NCI-H524 treated with DMSO at 0.1 percent for 48 hours (cell line): ENCODE measurements at regions not wholly inside any gene's neighbourhood (a gene's known extent, or its start where the extent isn't known, plus 50 kb on each side); places are given as distances from the start of the nearest gene placed in this dataset.
"Not testable (repeated sequence)": the region's sequence is repeated elsewhere in the genome, so short reads cannot be mapped to it uniquely, and the experiment has no call there.

ENCODE experiments used
- DNase-seq: peaks from one replicate; lab custom pipeline; 2025; lab: John Stamatoyannopoulos, UW

DNA sequence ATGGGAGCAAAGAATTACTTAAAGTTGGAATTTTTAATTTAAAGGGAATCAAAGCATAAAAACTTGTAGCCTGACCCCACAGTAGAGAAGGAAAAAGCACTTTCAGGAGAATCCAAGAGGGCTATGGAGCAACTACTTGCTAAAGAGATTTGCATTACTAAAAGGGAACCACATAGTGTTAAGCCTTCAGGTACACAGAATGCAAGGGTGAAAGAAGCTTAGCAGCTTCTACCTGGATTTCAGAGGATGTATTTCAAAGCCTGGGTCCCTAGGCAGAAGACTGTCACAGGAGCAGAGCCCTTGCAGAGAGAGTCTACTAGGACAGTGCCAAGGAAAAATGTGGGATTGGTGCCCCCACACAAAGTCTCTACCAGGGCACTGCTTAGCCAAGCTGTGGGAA, 575.0 kb downstream of the GBE1 start:
- DNase-seq = no peak

DNA sequence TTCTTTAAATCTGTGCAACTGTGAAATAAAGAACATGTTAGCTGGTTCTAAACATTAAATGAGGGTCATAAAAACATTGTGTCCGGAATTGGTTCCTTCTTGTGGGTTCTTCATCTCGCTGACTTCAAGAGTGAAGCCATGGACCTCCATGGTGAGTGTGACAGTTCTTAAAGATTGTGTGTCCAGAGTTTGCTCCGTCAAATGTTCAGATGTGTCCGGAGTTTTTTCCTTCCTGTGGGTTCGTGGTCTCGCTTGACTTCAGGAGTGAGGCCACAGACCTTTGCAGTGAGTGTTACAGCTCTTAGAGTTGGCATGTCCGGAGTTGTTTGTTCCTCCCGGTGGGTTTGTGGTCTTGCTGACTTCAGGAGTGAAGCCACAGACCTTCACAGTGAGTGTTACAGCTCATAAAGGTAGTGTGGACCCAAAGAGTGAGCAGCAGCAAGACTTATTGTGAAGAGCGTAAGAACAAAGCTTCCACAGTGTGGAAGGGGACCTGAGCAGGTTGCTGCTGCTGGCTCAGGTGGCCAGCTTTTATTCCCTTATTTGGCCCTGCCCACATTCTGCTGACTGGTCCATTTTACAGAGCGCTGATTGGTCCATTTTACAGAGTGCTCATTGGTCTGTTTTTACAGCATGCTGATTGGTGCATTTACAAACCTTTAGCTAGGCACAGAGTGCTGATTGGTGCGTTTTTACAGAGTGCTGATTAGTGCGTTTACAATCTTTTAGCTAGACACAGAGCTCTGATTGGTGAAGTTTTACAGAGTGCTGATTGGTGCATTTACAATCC, 579.2 kb downstream of the GBE1 start:
- DNase-seq = not testable (repeated sequence)

DNA sequence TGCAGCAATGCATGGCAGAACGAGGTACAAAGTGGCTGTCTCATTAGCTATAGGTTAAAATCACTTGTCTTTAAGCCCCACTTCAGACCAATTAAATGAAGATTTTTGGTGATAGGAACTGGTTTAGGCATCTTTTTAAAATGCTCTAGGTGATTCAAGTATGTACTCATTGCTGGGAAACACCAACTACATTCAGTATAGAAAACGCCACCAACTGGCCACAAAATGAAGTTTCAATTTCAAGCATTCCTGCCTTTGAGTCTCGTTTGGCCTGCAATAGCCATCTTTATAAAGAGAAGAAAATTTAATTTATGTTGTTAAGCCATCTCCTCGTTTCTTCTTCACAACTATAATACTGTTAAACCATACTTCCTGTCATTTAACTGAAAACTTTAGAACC, 587.9 kb downstream of the GBE1 start:
- no peak for DNase-seq

DNA sequence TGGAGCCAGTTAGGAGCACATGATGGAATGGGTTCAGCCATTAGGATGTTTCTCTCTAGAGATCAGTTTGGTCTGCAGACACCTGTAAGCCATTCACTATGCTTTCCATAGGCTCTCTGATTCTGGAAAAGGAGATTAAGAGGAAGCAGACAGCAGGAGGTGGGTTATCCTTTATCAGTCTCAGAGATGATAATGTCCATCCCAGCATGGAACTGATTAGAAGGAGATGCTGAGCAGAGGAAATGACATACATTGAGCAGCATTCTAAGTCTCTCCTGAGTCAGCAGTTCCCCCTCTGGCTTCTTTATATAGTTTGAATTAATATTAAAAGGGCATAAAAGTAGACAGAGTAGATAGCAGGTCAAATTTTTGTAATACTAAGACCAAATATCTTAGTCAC, 591.1 kb downstream of the GBE1 start:
- no peak for DNase-seq

DNA sequence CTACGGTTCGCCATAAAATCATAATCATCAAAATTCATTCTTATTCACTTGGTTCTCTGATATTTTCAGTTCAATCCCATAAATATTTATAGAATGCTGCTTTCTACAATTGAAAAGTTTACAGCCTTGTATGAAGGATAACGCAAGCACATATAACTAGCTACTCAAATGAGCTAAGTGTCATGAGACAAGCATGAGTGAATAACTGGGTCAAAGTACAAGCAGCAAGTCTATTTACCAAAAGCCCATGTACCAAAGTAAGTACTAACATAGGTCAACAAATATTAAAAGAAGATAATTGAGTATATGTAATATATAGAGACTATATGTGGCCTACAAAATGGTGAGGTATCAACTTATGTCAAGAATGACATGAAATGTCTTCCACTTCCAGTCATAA, 596.6 kb downstream of the GBE1 start:
- no peak for DNase-seq

DNA sequence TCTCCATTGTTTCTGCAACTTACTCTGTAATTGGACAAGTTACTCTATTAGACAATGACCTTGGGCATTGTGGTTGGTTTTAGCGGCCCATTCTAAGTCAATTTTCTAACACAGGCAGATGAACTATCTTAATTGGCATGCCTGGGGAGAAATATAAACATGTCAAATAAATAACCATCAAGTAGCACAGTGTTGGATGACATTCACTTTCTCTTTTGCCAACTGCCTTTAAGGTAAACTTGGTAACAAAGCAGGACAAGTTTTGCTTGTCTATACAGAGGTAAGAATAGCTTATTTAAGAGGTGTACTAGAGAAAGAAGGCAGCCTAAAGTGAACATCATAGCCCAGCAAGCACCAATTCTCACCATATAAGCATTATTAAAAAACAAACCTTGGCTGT, 599.6 kb downstream of the GBE1 start:
- no peak for DNase-seq

DNA sequence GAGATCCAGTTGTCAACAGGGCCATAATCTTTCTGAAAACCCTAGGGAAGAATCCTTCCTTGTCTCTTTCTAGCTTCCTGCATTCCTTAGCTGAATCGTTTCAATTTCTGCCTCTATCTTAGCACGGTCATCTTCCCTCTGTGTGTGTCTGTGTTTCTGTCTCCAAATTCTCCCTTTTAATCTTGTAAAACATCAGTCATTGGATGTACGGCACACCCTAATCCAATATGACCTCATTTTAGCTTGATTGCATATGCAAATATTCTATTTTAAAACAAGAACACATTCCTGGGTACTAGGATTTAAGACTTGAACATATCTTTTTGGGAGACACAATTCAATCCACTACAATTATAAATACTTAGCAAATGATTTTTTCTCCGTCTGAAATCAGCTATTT, 600.3 kb downstream of the GBE1 start:
- DNase-seq = no peak

DNA sequence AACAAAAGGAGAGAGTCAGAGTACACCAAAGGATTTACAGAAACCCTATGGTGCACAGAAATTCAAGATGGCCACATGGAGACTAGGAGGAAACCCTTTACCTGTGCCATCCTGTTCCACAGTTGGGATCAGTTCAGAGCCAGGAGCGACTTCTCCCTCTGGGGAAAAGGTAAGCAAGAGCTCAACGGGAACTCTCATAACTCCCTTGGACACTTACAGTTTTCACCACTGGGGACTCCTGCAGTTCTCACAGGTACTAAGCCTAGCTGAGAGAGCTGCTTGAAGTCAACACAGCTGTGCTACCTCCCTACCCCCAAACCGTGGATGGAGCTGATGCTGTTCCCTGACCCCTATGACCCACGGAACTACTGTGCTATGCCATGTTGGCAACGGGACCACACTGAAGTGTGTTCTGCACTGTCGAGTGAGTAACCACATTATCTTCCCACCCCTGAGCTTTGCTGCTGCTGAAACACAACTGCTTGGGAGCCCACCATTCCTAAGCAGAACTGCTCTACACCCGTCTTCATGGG, 606.8 kb downstream of the GBE1 start:
- DNase-seq = no peak

DNA sequence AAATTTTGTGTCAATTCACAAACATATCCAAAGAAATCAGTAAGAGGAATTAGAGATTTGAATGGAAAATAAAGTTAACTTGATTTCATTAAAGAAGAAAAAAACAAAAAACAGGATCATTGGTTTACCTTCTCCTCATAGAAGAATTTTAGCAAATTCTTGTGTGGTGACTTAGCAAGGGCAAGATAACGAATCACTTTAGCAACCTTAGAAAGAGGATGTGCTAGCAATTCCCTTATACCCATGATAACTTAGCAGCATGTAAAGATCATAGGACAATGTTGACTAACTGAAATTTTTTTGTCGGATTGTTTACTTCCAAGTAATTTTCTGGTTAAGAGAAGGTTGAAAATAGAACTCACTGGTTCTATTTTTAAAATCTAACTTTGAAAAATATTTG, 609.3 kb downstream of the GBE1 start:
- DNase-seq = no peak

DNA sequence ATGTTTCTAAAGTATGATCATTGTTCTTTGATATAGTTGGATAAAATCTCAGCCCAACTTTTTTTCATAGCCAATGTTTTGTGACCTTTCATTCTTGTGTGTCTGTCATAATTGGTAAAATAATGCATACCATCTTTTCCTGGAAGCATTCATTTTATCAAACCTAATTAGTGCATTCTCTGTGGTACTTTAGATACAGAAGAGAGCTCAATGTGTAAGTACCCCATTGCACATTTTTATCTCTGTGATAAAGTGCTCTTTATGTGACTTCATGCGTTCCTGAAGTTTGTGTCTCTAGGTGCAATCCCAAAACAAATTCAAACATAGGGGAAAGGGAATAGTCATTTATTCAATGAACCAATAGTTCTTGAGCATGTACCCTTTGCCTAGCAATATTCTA, 628.5 kb downstream of the GBE1 start:
- no peak for DNase-seq

DNA sequence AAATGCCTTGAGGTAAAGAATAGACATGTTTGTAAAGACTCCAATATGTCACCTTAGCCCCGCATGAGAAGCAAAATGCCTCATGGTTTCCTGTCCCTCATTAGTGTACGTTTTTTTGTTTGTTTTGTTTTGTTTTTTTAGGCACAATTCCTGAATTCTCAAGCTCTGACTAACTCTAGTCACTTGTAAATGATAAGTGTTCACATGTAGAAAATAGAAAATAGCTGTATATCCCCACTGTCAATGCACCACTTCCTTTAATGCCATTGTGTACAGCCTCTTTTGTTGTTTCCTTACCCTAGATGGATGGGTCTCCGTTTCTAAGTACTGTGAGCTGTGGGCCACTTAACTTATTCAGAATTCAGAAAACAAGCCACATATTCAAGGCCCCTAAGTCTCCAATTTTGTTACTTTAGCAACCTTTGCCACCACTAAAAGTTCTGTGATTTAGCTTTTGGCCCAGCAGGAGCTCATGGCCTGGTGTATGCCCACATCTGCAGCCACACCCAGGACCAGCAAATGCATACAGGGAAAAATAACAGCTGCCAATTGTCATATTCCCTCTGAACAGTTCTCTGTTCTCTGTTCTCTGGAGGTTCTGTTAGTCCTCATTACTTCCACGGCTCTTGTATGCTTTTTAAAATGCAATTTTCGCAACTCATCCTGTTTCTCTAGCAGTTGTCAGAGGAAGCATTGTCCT, 655.5 kb downstream of the GBE1 start:
- no peak for DNase-seq

DNA sequence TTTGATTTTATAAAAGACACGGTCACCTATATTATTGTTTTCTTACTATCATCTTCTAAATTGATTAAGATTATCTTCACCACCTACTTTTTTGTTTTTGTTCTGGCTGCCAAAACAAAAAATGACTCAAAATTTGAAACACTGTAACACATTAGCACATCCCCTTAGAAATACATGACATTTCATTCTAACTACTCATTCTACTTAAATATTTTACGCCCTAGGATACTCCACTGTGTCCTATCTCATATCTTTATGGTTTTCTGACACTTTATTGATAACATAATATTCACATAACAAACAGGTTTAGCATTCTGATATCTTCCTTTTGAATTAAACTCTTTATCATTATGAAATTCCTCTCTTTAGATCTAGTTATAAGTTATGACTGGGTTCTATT, 656.2 kb downstream of the GBE1 start:
- no peak for DNase-seq

DNA sequence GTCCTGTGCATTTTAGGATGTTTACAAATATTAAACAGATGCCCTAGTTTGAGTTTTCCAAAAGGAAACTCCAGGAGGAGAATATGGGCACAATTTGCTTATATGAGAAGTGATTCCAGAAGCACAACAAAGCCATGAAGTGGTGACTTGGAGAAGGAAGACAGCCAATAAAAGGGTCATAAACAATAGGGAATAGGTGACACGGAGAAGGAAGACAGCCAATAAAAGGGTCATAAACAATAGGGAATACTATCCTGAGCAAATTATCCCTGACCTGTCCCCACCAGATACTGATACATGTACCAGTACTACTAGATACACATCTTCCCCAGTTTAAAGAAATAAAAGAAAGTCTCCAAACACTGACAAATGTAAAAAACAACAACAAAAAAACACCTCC, 663.6 kb downstream of the GBE1 start:
- no peak for DNase-seq

DNA sequence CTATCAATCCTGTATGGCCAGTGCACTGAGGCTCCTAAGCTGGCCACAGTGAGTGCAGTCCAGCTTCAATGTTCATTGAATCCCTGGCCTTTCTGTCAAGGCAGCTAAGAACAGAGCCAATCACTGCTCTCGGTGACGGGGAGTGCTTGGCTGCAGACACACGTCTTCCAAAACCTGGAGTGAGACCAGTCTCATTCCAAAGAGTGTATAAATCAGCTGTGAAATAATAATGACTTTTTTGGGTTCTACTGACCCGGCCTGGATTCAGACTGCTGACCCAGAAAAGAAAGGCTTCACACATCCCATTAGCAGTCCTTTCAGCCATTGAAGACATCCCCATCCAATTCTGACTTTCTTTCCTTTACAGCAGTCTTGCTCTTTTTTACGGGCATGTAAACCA, 665.5 kb downstream of the GBE1 start:
- DNase-seq = no peak

DNA sequence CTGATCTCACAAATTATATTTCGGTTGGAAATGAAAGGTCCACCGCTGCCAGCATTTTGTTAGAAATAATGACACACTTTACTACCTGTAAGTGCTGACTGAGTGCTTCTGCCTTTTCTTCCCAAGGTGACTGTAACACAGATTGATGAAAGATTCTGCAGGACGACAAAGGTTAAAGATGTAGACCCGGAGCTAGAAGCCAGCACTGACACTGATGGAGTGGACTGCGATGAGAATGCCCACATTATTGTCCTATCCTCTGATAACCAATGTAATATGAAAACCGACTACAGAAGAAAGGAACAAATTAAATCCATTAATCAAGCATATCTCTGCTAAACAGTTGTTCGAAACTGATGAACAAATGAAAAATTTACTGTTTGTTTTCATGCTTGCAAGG, 666.5 kb downstream of the GBE1 start:
- DNase-seq = no peak

DNA sequence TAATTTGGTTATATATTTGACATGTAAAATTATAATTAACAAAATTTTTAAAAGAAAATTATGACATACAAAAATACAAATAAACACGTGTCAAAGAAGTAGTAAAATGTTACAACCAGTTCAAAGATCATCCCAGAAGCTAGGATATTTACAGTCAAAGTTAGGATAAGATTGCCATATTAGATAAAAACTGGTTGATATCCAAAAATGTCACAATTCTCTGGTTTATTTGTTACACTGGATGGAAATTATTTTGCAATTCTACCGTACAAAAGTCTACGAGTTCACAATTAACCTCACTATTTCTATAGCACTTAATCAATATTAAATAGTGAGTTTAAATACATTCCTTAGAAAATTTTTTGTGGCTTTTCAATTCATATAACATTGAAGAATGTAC, 673.8 kb downstream of the GBE1 start:
- no peak for DNase-seq

DNA sequence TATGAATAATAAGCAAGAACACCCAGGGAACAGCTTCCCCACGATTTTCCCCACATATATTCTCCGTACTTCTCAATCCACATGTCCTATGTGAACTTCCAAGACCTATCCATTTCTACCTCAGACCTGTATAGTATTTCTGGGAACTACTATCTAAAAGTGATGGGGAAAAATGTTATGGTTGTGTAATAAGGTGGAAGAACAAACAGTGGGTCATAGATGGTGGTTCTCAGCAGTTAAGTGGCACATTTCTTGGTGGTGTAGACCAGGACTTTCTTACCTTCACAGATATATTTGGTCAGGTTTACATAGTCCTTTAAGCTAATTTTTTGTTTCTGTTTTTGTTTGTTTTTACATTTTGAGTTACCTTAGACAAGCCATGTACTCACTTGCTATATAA, 675.1 kb downstream of the GBE1 start:
- no peak for DNase-seq

DNA sequence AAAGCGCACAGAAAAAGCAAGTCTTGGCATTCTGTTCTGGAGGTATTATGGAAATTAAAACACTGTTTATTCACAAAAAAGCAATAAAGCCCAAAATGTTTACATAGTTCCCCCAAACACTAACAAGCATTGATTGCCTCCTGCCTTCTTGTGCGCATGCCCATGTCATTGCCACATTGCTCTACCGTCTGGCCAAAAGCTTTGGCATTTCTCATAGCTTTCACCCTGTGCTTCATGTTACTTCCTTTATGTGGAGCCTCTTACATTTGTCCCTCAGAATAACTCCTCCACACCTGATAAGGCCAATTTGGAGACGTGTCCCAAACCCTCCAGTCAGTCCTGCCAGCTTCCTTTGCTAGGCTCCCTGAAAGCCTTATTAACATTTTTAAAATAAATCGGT, 680.8 kb downstream of the GBE1 start:
- DNase-seq = no peak

DNA sequence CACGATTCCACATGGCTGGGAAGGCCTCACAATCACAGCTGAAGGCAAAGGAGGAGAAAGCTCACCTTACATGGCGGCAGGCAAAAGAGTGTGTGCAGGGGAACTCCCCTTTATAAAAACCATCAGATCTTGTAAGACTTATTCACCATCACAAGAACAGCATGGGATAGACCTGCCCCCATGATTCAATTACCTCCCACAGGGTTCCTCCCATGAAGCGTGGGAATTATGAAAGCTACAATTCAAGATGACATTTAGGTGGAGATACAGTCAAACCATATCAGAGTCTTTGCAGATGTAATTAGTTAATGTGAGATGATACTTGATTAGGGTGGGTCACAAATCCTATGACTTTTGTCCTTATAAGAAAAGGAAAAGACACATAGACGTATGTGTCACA, 688.9 kb downstream of the GBE1 start:
- DNase-seq = no peak

DNA sequence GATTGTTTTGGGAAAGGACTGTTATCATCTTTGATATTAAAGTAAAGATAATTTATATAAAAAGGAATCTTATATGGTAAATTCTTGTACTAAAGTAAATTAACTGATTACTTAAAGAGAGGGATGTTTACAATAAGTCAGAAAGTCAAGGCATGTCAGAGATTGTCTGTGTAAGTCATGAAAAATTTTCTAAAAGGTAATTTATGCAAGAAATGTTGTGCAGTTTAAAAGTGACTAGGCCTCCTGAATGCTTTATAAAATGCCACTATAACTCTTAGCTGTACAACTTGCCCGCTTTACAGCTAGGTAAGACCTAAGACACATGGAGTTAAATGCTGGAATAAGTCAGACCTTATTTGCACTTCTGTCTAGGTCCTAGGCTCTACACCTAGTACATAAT, 692.9 kb downstream of the GBE1 start:
- no peak for DNase-seq

DNA sequence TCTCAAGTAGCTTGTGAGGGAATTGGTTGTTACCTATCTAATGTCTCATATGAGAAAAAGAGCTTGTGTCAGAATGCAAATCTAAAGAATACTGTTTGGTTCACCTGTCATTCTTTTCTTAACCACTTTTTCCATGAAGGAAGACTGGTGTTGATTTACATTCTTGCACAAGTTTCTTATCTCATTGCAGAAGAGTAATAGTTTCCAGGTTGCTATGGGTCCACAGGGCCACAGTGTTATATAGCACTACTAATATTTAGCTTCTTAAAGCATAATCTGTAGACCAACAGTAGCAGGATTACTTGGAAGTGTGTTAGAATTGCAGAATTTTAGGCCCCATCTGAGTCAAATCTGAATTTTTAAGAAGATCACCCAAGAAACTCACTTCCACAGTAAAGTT, 697.5 kb downstream of the GBE1 start:
- no peak for DNase-seq

DNA sequence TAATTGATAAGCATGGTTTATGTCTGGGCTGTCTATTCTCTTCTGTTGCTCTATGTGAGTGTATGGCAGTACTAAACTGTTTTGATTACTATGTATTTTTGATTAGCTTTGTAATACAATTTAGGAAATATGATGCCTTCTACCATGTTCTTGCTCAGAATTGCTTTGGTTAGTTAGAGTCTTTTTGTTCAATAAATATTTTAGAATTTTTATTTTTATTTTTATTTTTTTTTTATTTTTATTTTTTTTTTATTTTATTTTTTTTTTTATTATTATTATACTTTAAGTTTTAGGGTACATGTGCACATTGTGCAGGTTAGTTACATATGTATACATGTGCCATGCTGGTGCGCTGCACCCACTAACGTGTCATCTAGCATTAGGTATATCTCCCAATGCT, 710.3 kb downstream of the GBE1 start:
- not testable (repeated sequence) for DNase-seq

DNA sequence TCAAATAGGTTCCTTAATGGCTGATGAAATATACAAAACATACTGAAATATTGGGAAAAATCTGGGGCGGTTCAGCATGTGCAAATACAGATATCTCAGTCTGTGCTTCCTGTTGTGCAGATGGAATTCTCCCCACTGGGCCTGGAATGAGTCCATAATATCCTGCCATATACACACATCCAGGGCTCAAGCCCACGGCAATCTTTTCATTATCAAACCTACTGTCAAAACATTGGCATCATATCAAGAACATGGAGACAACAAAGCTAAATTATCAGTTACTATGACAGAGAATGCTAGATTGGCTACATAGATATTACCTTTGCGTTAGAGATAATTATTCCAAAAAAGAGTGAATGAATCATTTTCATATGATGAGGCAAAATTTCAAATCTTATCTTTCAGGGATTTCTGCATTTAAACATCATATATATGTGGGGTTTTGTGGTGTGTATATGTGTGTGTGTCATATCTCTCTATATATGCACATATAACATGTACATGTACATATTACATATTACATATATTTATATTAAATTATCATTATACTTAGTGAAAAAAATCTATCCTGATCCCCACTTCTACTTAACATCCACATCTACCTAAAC, 713.3 kb downstream of the GBE1 start:
- DNase-seq = no peak
